GM12878 (cell line): ENCODE measurements at regions not wholly inside any gene's neighbourhood (a gene's known extent, or its start where the extent isn't known, plus 50 kb on each side); places are given as distances from the start of the nearest gene placed in this dataset.

Source experiments
- ATAC-seq: fragments of 200-7000 bp; cut with Tn5 transposase; 3 replicates; pipeline ENCODE4 v1.9.1; 2020; ENCODE audit warnings: mild to moderate bottlenecking, moderate library complexity
- BruUV-seq: library from RNA; stranded (reverse); fragments of 400-500 nt; replicated peaks from 2 replicates; lab custom pipeline; 2021; lab: Mats Ljungman, UMichigan
- CTCF ChIA-PET: fragments of 300-600 bp; sonication (Branson Sonifier 250); formaldehyde crosslinking; extraction: SDS; loops from one replicate; lab custom pipeline; 2021; ENCODE audit warnings: inconsistent platforms; lab: Yijun Ruan, JAX
- POLR2A ChIA-PET: fragments of 350-600 bp; formaldehyde crosslinking; extraction: SDS; loops from one replicate; lab custom pipeline; 2021; ENCODE audit warnings: inconsistent platforms; lab: Charles Lee
- RAD21 ChIA-PET: fragments of 300-600 bp; sonication (Branson Sonifier 250); formaldehyde crosslinking; loops from one replicate; lab custom pipeline; 2023; ENCODE audit warnings: antibody characterized with exemption; ENCODE audit not compliant: unreplicated experiment; lab: Charles Lee
- SMC1A ChIA-PET: fragments of 300-600 bp; sonication (Branson Sonifier 250); formaldehyde crosslinking; loops from one replicate; lab custom pipeline; 2023; ENCODE audit not compliant: unreplicated experiment, uncharacterized antibody; lab: Charles Lee
- DNase-seq: peaks from one replicate; pipeline ENCODE4 v3.0.0-alpha.2; 2011; ENCODE audit warnings: low read depth, low spot score
- FAIRE-seq: peaks from 3 replicates; lab custom pipeline; 2011; peaks lifted over from hg19 to GRCh38; lab: Jason Lieb, UNC
- H2AFZ ChIP-seq: 2 replicates; pipeline ENCODE4 v1.6.0; 2011; ENCODE audit warnings: low read depth, low read length, control low read depth; ENCODE audit not compliant: control insufficient read depth
- H3K27ac ChIP-seq: 2 replicates; pipeline ENCODE4 v1.5.1; 2011; ENCODE audit warnings: control low read depth; ENCODE audit not compliant: control insufficient read depth, insufficient read depth
- H3K27me3 ChIP-seq, 2 experiments: replicated peaks in 1 of 2; 2 replicates each; pipeline versions ENCODE4 v1.6.0 to v1.6.1; 2011; ENCODE audit warnings: low read length in 1 of 2; ENCODE audit not compliant: control insufficient read depth in 2 of 2, insufficient read depth in 2 of 2
- H3K36me3 ChIP-seq, 2 experiments: 2 replicates each; pipeline ENCODE4 v1.5.1; 2011; ENCODE audit warnings: low read length in 1 of 2; ENCODE audit not compliant: control insufficient read depth in 2 of 2, insufficient read depth in 2 of 2
- H3K4me1 ChIP-seq: 2 replicates; pipeline ENCODE4 v1.6.1; 2011; ENCODE audit warnings: mild to moderate bottlenecking, low read length, moderate library complexity, mixed read lengths; ENCODE audit not compliant: control insufficient read depth, insufficient read depth
- H3K4me2 ChIP-seq: 2 replicates; pipeline ENCODE4 v1.6.0; 2011; ENCODE audit warnings: control low read depth; ENCODE audit not compliant: control insufficient read depth, insufficient read depth
- H3K4me3 ChIP-seq: fragments of 200-600 bp; sonication (generic); 2 replicates; pipeline ENCODE4 v1.5.1; 2016
- H3K79me2 ChIP-seq: 2 replicates; pipeline ENCODE4 v1.6.0; 2011; ENCODE audit warnings: low read length; ENCODE audit not compliant: control insufficient read depth, insufficient read depth
- H3K9ac ChIP-seq: 2 replicates; pipeline ENCODE4 v1.8.0; 2011; ENCODE audit warnings: low read length, control low read depth, mixed read lengths; ENCODE audit not compliant: control insufficient read depth, insufficient read depth
- H3K9me3 ChIP-seq: replicated peaks from 3 replicates; pipeline ENCODE4 v1.5.1; 2011; ENCODE audit warnings: mild to moderate bottlenecking, low read length; ENCODE audit not compliant: control insufficient read depth, insufficient read depth
- H4K20me1 ChIP-seq: 2 replicates; pipeline ENCODE4 v1.6.0; 2011; ENCODE audit not compliant: control insufficient read depth, insufficient read depth
- BCL11A ChIP-seq: IDR thresholded peaks from 2 replicates; pipeline ENCODE4 v1.6.1; 2011; ENCODE audit warnings: low read depth, low read length
- BCL3 ChIP-seq: IDR thresholded peaks from 2 replicates; pipeline ENCODE4 v1.6.1; 2011; ENCODE audit warnings: borderline replicate concordance, low read depth, mild to moderate bottlenecking, moderate library complexity, low read length; ENCODE audit not compliant: insufficient read depth, poor library complexity, severe bottlenecking
- CREB1 ChIP-seq: IDR thresholded peaks from 2 replicates; pipeline ENCODE4 v1.6.1; 2012; ENCODE audit warnings: low read depth, mild to moderate bottlenecking, inconsistent platforms
- EED ChIP-seq: sonication (generic); IDR thresholded peaks from 2 replicates; pipeline ENCODE4 v1.6.1; 2016; ENCODE audit warnings: antibody characterized with exemption, low read depth
- HDAC6 ChIP-seq: fragments of 200-600 bp; sonication (generic); IDR thresholded peaks from one replicate; pipeline ENCODE4 v1.8.0; 2017; ENCODE audit warnings: antibody characterized with exemption; ENCODE audit not compliant: unreplicated experiment
- KAT2A ChIP-seq: conservative IDR thresholded peaks from 2 replicates; pipeline ENCODE4 v1.6.1; 2011; ENCODE audit warnings: low read depth, low read length; ENCODE audit not compliant: control insufficient read depth
- NFYB ChIP-seq: IDR thresholded peaks from 2 replicates; pipeline ENCODE4 v1.6.1; 2011; ENCODE audit warnings: low read depth, mild to moderate bottlenecking, low read length, improper control_type of control experiment, moderate library complexity; ENCODE audit not compliant: insufficient read depth
- RBBP5 ChIP-seq: fragments of 200-600 bp; sonication (generic); conservative IDR thresholded peaks from 2 replicates; pipeline ENCODE4 v1.6.1; 2016
- SIN3A ChIP-seq: IDR thresholded peaks from 2 replicates; pipeline ENCODE4 v1.6.1; 2012; ENCODE audit warnings: low read depth, low read length, improper control_type of control experiment
- WGBS: methylation state at CpG from one replicate; pipeline ENCODE4 v1.1.6; 2016; ENCODE audit warnings: low lambda C conversion rate; ENCODE audit not compliant: insufficient replicate concordance, insufficient coverage; ENCODE audit errors: missing lambda C conversion rate; 5-methylcytosine and 5-hydroxymethylcytosine counted together
- in situ Hi-C: fragments of 300-500 bp; cut with MboI; formaldehyde crosslinking; loops from 9 replicates; pipeline ENCODE4 v1.14.3; 2018; ENCODE audit warnings: mixed read lengths
- intact Hi-C: fragments of 100-400 bp; cut with micrococcal nuclease; formaldehyde crosslinking; loops from one replicate; pipeline ENCODE4 v1.14.2; 2022; ENCODE audit not compliant: unreplicated experiment

DNA sequence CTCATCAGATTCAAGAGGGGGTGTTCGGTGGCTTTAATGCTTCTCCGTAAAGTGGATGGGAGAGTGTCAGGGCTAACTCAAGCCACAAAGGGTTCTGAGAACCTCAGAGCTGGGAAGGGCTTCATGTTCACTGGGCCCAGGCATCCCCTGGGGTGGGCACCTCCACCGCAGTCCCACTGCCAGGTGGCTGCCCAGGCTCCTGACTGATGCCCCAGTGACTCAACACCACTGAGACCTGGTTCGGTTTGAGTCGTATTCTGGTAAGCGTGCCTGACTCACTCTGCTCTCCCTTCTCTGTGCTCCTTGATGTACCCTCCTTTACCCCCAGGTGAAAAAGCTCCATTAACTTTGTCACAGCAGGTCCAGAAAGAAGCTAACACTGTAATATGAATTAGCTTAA is 304.6 kb downstream of the RPLP1 start:
- ChIA-PET CTCF (no interaction called here), POLR2A (no interaction called here), SMC1A (interaction anchor here (1.5 to 2.1 kb wide), 3 partner anchors 13 to 38 kb away, joined by 4 to 9 read pairs (median 7); no protein-coding TSS in a partner anchor), RAD21 (no interaction called here)
- Histone ChIP-seq H3K4me1 (peaks cover 42% of the 10 kb centered on the region), H4K20me1 (no peaks in the 10 kb centered on the region), H3K27me3 (no peaks in the 10 kb centered on the region), H3K36me3 (no peaks in the 10 kb centered on the region), H3K9ac (no peak overlapping the region), H3K79me2 (no peaks in the 10 kb centered on the region), H3K9me3 (peaks cover 37% of the 10 kb centered on the region), H3K4me2 (no peak overlapping the region), H3K4me3 (no peak overlapping the region), H3K27ac (no peak overlapping the region), H2AFZ (no peak overlapping the region)
- in situ Hi-C loops (loop anchor here (5.0 kb wide), 1 partner anchor 730 kb away; no protein-coding TSS in a partner anchor), intact Hi-C loops (loop anchor here (5.0 to 10.0 kb wide), 2 partner anchors 340 to 728 kb away; partner anchors contain the start of gene TLE3)
- ATAC-seq (no peak), FAIRE-seq (no peak), DNase-seq (no peak)
- TF ChIP-seq BCL3 (peak; percentile 62), CREB1 (no peak)
- WGBS: 14% methylated on average over 6 of the region's 6 CpGs
- no TSS peak for BruUV-seq

- WGBS: 92% methylated on average over 2 of the region's 2 CpGs
- no peak for TF ChIP-seq HDAC6
- TF ChIP-seq EED: no peak
- no peak for TF ChIP-seq RBBP5
- no peak for TF ChIP-seq SIN3A
- TF ChIP-seq KAT2A: no peak
- no peak for TF ChIP-seq BCL11A
- no peak for TF ChIP-seq NFYB
- ChIA-PET CTCF (interaction anchor here (0.7 to 1.4 kb wide), 2 partner anchors 30 to 728 kb away, joined by 3 read pairs; no protein-coding TSS in a partner anchor), RAD21 (no interaction called here), SMC1A (interaction anchor here (1.4 to 2.1 kb wide), 4 partner anchors 8 to 39 kb away, joined by 3 to 9 read pairs (median 6); no protein-coding TSS in a partner anchor), POLR2A (no interaction called here)
- Histone ChIP-seq H3K4me3 (no peak overlapping the region), H3K4me1 (peaks cover 42% of the 10 kb centered on the region), H3K9ac (no peak overlapping the region), H3K79me2 (no peaks in the 10 kb centered on the region), H3K9me3 (peaks cover 35% of the 10 kb centered on the region; the same call in 2 of the 3 replicates), H2AFZ (no peak overlapping the region), H4K20me1 (no peaks in the 10 kb centered on the region), H3K36me3 (no peaks in the 10 kb centered on the region), H3K4me2 (no peak overlapping the region), H3K27ac (no peak overlapping the region), H3K27me3 (peaks cover 0 to 3% of the 10 kb centered on the region in 2 experiments; a peak in 1 of 4 replicates)
- intact Hi-C loops (loop anchor here (5.0 to 10.0 kb wide), 2 partner anchors 339 to 726 kb away; partner anchors contain the start of gene TLE3), in situ Hi-C loops (loop anchor here (5.0 kb wide), 1 partner anchor 729 kb away; no protein-coding TSS in a partner anchor)
- no TSS peak for BruUV-seq
- no peak for DNase-seq
- no peak for ATAC-seq
- no peak for FAIRE-seq
These were observed 305.7 kb downstream of the RPLP1 start for GRCh38 chr15:69758291-69758771.
